GM12878 (cell line): ENCODE measurements at regions not wholly inside any gene's neighbourhood (a gene's known extent, or its start where the extent isn't known, plus 50 kb on each side); places are given as distances from the start of the nearest gene placed in this dataset.

Source experiments
- CEBPB ChIP-seq, 2 experiments: fragments of 150-350 bp in 1 of 2; IDR thresholded peaks; 2 replicates each; pipeline ENCODE4 v1.6.1; 2012 to 2014; ENCODE audit warnings: low read depth in 2 of 2, low read length in 2 of 2, borderline replicate concordance in 1 of 2, inconsistent platforms in 1 of 2
- CHD2 ChIP-seq: IDR thresholded peaks from 2 replicates; pipeline ENCODE4 v1.6.1; 2011; ENCODE audit warnings: low read depth, low read length, improper control_type of control experiment, borderline replicate concordance
- CREB1 ChIP-seq: IDR thresholded peaks from 2 replicates; pipeline ENCODE4 v1.6.1; 2012; ENCODE audit warnings: low read depth, mild to moderate bottlenecking, inconsistent platforms
- CTCF ChIP-seq, 3 experiments: IDR thresholded peaks in 2 of 3; conservative IDR thresholded peaks in 1 of 3; 2 replicates each; pipeline ENCODE4 v1.5.1; 2011; ENCODE audit warnings: low read depth in 3 of 3, low read length in 3 of 3, mild to moderate bottlenecking in 3 of 3, control low read depth in 2 of 3, moderate library complexity in 2 of 3, inconsistent platforms in 1 of 3, mixed read lengths in 1 of 3; ENCODE audit not compliant: control insufficient read depth in 2 of 3, insufficient read depth in 1 of 3; ENCODE audit errors: extremely low read depth in 1 of 3
- EP300 ChIP-seq, 2 experiments: fragments of 150-350 bp in 1 of 2; IDR thresholded peaks; 2 replicates each; pipeline ENCODE4 v1.6.1; 2011 to 2012; ENCODE audit warnings: low read depth in 2 of 2, low read length in 2 of 2, borderline replicate concordance in 1 of 2, improper control_type of control experiment in 1 of 2, inconsistent platforms in 1 of 2; ENCODE audit not compliant: control insufficient read depth in 1 of 2
- GABPA ChIP-seq: IDR thresholded peaks from 2 replicates; pipeline ENCODE4 v1.6.1; 2014; ENCODE audit warnings: antibody characterized with exemption, low read depth, mild to moderate bottlenecking, inconsistent platforms
- JUND ChIP-seq: IDR thresholded peaks from 2 replicates; pipeline ENCODE4 v1.6.1; 2012; ENCODE audit warnings: low read depth, mild to moderate bottlenecking, low read length, improper control_type of control experiment, moderate library complexity
- NFYB ChIP-seq: IDR thresholded peaks from 2 replicates; pipeline ENCODE4 v1.6.1; 2011; ENCODE audit warnings: low read depth, mild to moderate bottlenecking, low read length, improper control_type of control experiment, moderate library complexity; ENCODE audit not compliant: insufficient read depth
- POLR2AphosphoS2 ChIP-seq: IDR thresholded peaks from 2 replicates; pipeline ENCODE4 v1.6.1; 2011; ENCODE audit warnings: low read depth, mild to moderate bottlenecking, low read length, improper control_type of control experiment, moderate library complexity
- RAD21 ChIP-seq: IDR thresholded peaks from 2 replicates; pipeline ENCODE4 v1.6.1; 2011; ENCODE audit warnings: mild to moderate bottlenecking, low read depth, low read length, moderate library complexity; ENCODE audit not compliant: insufficient read depth
- RCOR1 ChIP-seq: conservative IDR thresholded peaks from 2 replicates; pipeline ENCODE4 v1.6.1; 2012; ENCODE audit warnings: low read depth, low read length, improper control_type of control experiment
- SIX5 ChIP-seq: IDR thresholded peaks from 2 replicates; pipeline ENCODE4 v1.6.1; 2011; ENCODE audit warnings: mild to moderate bottlenecking, low read depth, low read length, moderate library complexity; ENCODE audit not compliant: severe bottlenecking
- SMC3 ChIP-seq: IDR thresholded peaks from 2 replicates; pipeline ENCODE4 v1.6.1; 2011; ENCODE audit warnings: low read length, improper control_type of control experiment, borderline replicate concordance

GRCh38 chr2:104068665-104069064 is 785.2 kb upstream of the POU3F3 start:
- TF ChIP-seq CTCF (IDR thresholded peaks at IDR 0.05 in 2 of 3, conservative IDR thresholded peaks at IDR 0.05 in 1 of 3; ENCODE audit: control insufficient read depth in 2 of 3, extremely low read depth in 1 of 3, insufficient read depth in 1 of 3, low read depth in 3 of 3, low read length in 3 of 3): no peak
- no peak for TF ChIP-seq JUND
- TF ChIP-seq CREB1: no peak
- TF ChIP-seq GABPA: no peak
- no peak for TF ChIP-seq SMC3
- no peak for TF ChIP-seq POLR2AphosphoS2
- TF ChIP-seq RAD21: no peak
- no peak for TF ChIP-seq NFYB
- TF ChIP-seq EP300 (IDR thresholded peaks at IDR 0.05; ENCODE audit: borderline replicate concordance in 1 of 2, control insufficient read depth in 1 of 2, low read depth in 2 of 2, low read length in 2 of 2): no peak
- no peak for TF ChIP-seq CHD2
- TF ChIP-seq SIX5: no peak
- TF ChIP-seq RCOR1: no peak
- no peak for TF ChIP-seq CEBPB (IDR thresholded peaks at IDR 0.05; ENCODE audit: borderline replicate concordance in 1 of 2, low read depth in 2 of 2, low read length in 2 of 2)
